Right renal cortex interstitium (tissue), 3 donors: ENCODE measurements at regions not wholly inside any gene's neighbourhood (a gene's known extent, or its start where the extent isn't known, plus 50 kb on each side); places are given as distances from the start of the nearest gene placed in this dataset.
"Not testable (repeated sequence)": the region's sequence is repeated elsewhere in the genome, so short reads cannot be mapped to it uniquely, and the experiment has no call there.

ENCODE experiments used
- DNase-seq, 3 donors: peaks; one replicate each; pipeline ENCODE4 v3.0.0-alpha.2; 2013; ENCODE audit warnings: low read depth in 3 of 3, low spot score in 2 of 3

GRCh38 chr20:48531505-48531904 is 296.3 kb downstream of the PREX1 start:
- no peak for DNase-seq

GRCh38 chr20:48530957-48531356 is 296.8 kb downstream of the PREX1 start:
- DNase-seq: no peak

- no peak for DNase-seq
Measured at GRCh38 chr20:48528346-48528745, 299.5 kb downstream of the PREX1 start.

GRCh38 chr20:48527771-48528170 is 300.0 kb downstream of the PREX1 start:
- no peak for DNase-seq

- no peak for DNase-seq
Measured at GRCh38 chr20:48526936-48527335, 300.9 kb downstream of the PREX1 start.

- DNase-seq: no peak
Measured at GRCh38 chr20:48525400-48525799, 302.4 kb downstream of the PREX1 start.

GRCh38 chr20:48524582-48524981 is 303.2 kb downstream of the PREX1 start:
- no peak for DNase-seq

GRCh38 chr20:48523191-48523995 is 304.4 kb downstream of the PREX1 start:
- DNase-seq: peak; percentile 73 to 89 (median 82)

- DNase-seq: no peak
Measured at GRCh38 chr20:48521121-48521520, 306.7 kb downstream of the PREX1 start.

GRCh38 chr20:48516196-48516595 is 311.6 kb downstream of the PREX1 start:
- not testable (repeated sequence) for DNase-seq

GRCh38 chr20:48514577-48514976 is 313.2 kb downstream of the PREX1 start:
- DNase-seq: not testable (repeated sequence)

- DNase-seq: not testable (repeated sequence)
Measured at GRCh38 chr20:48512539-48512938, 315.3 kb downstream of the PREX1 start.

- not testable (repeated sequence) for DNase-seq
Measured at GRCh38 chr20:48505066-48505465, 322.7 kb downstream of the PREX1 start.

- DNase-seq: no peak
Measured at GRCh38 chr20:48503166-48503815, 324.5 kb downstream of the PREX1 start.

GRCh38 chr20:48502758-48503157 is 325.0 kb downstream of the PREX1 start:
- no peak for DNase-seq

GRCh38 chr20:48502016-48502415 is 325.8 kb downstream of the PREX1 start:
- DNase-seq: no peak

- DNase-seq: not testable (repeated sequence)
Measured at GRCh38 chr20:48500900-48501299, 326.9 kb downstream of the PREX1 start.

- DNase-seq: not testable (repeated sequence)
Measured at GRCh38 chr20:48498939-48499338, 328.9 kb downstream of the PREX1 start.

- DNase-seq: not testable (repeated sequence)
Measured at GRCh38 chr20:48498125-48498524, 329.7 kb downstream of the PREX1 start.

GRCh38 chr20:48493966-48494365 is 333.8 kb downstream of the PREX1 start:
- DNase-seq: no peak

GRCh38 chr20:48493331-48493730 is 334.5 kb downstream of the PREX1 start:
- DNase-seq: not testable (repeated sequence)

GRCh38 chr20:48492715-48493070 is 335.1 kb downstream of the PREX1 start:
- DNase-seq: no peak
